ENCODE measurements at regions not wholly inside any gene's neighbourhood (a gene's known extent, or its start where the extent isn't known, plus 50 kb on each side); places are given as distances from the start of the nearest gene placed in this dataset.

DNA sequence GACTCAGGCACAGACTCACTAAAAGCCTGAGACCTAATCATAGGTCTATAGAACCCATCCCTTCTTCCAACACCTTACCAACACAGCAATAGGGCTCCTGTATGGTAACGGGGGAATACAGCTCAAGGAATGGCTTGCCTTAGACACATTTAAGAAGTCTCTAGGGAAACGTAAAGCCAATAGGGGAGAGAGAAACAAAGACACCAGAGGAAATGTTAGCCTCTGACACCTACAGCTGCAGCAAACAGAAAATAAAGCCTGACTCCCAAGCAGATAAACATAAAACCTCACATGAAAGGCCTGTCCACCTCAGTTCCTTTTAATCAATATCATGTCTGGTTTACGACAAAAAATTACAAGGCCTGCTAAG is 51.1 kb upstream of the NCOA1 start:
- intact Hi-C loops (cut with DNase I): no loop called here
- DNase-seq: no peak

GRCh38 chr2:24439280-24439970 is 51.6 kb upstream of the NCOA1 start:
- intact Hi-C loops (cut with DNase I): no loop called here
- no peak for DNase-seq

GRCh38 chr2:24438106-24438505 is 52.9 kb upstream of the NCOA1 start:
- DNase-seq: no peak
- intact Hi-C loops (cut with DNase I): no loop called here

GRCh38 chr2:24435391-24436316 is 55.4 kb upstream of the NCOA1 start:
- intact Hi-C loops (cut with DNase I): no loop called here
- DNase-seq: peak in 7 of 10 donors; percentile 38 to 88 (median 57)

- no peak for DNase-seq
- intact Hi-C loops (cut with DNase I): no loop called here
Measured at GRCh38 chr2:24434541-24434940, 56.5 kb upstream of the NCOA1 start.

DNA sequence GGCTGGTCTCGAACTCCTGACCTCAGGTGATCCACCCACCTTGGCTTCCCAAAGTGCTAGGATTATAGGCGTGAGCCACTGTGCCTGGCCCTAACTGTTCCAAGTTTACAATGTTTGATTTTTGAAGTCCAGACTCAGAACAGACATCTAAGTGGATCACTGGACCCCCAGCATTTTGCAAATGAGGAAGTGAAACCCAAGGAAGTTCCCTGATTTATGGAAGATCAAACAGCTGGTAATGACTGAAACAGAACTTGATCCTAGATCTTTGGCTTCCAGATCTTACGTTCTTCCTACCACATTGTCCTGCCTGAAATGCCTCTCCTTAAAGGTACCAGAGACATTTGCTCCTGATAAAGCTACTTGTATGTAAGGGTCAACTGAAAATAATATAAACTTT is 58.3 kb upstream of the NCOA1 start:
- no peak for DNase-seq
- intact Hi-C loops (cut with DNase I): no loop called here

- intact Hi-C loops (cut with DNase I): no loop called here
- no peak for DNase-seq
Measured at GRCh38 chr2:24432121-24432520, 58.9 kb upstream of the NCOA1 start.

GRCh38 chr2:24429197-24430074 is 61.6 kb upstream of the NCOA1 start:
- intact Hi-C loops (cut with DNase I): no loop called here

DNA sequence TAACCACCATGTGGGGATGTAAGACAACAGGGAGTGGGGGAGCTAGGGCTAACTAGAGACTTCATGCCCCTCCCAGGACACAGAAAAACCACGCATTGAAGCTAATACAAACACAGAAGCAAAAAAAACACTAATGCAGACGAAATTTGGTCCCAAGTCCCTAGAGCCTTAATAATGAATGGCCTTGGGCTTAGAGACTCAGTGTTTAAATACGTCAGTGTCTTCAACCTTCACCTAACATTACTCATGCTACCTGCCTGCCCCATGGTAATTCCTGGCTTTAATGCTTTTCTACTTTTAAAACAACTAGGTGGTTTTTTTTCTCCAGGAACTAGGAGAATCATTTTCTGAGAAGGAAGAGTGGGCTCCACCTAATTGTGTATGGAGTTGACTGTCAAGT is 64.1 kb upstream of the ITSN2 start:
- intact Hi-C loops (cut with DNase I): no loop called here
- DNase-seq: no peak

More at GRCh38 chr2:24429197-24430074, 61.6 kb upstream of the NCOA1 start:
- no peak for DNase-seq

DNA sequence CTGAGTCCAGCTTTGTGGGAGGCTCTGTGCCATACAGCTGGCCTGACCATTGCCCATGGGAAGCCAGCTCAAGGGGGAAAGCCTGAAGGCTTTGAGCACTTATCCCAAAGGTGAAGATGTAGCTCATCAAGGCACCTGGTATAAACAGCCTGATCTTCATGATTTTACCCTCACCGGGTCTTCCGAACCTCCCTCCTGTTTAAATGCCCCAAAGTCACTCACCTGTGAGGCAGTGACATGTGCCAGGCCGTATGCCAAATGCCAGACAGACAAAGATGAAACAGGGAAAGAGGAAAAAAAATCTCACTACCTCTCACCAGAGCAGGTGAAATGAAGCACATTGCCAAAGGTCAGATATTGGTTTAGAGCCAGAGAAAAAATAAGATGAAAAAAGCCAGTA is 62.8 kb upstream of the ITSN2 start:
- intact Hi-C loops (cut with DNase I): no loop called here

GRCh38 chr2:24421668-24422067 is 61.3 kb upstream of the ITSN2 start:
- intact Hi-C loops (cut with DNase I): no loop called here
- peak in 6 of 10 donors; percentile 42 to 90 (median 54) for DNase-seq

More for the DNA sequence above, 62.8 kb upstream of the ITSN2 start:
- no peak for DNase-seq

DNA sequence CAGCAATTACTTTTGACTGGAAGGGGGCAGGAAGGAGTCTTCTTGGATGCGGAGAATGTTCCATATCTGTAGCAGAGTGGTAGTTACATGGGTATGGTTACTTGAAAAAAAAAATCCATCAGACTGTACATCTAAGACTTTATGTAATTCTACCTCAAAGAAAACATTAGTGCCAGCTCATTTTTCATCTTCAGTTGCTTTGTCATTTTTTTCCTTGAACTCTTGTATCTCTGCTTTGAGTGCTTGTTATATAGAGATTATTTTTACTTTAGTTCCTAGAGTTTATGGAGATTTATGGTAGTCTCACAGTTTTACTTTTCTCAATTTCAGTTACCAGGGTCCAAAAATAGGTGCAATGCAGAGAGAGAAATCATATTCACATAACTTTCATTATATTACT is 60.0 kb upstream of the ITSN2 start:
- DNase-seq: no peak
- intact Hi-C loops (cut with DNase I): no loop called here

DNA sequence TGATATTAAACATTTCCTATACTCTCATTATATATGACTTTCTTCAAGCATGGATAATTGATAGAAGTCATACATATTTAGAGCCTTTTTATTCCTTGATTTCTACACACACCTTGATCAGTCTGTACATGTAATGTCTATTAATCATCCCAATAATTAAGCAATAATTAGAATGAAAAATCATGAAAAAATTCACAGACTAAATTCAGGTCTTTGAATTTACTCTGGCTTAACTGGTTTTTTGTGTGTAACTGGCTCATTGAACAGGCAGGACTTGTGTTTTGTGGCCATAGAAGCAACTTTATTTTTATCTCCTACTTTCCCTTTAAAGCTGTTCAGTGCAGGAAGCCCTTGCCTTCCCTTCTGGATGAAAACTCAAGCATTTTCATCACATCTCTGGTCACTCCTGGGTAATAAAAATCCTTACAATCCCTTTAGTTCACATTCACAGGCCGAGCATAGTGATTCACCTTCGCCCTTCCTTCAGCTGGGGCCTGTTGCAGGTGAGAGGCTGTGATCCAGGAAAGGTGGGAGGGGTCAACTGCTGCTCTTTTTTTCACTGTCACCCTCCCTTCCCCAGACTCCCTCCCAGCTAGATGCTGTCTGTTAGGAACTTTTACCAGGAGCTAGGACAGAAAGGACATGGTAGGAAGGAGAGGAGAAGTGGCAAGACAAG is 58.0 kb upstream of the ITSN2 start:
- DNase-seq: no peak
- intact Hi-C loops (cut with DNase I): no loop called here

- intact Hi-C loops (cut with DNase I): no loop called here
- DNase-seq: no peak
Measured at GRCh38 chr2:24412812-24413211, 52.5 kb upstream of the ITSN2 start.

GRCh38 chr2:24411488-24412151 is 51.3 kb upstream of the ITSN2 start:
- DNase-seq: no peak
- intact Hi-C loops (cut with DNase I): no loop called here

DNA sequence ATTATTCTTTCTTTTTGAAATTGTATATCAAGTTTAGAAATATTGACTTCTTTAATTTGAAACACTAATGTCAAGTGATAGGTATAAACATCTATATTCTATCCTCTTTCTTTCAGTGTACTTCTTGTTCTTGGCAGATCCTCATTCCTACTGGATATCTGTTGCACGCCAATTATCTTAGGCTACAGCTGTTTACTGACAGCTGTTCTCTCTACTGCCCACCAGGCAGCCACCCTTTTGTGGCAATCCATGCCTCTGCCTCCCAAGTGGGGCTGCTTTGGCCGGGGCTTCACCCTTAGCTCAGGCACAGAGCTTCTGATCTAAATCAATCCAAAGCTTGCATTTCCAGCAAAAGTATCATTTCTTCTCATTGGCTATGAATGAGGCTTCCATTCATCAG is 50.6 kb upstream of the ITSN2 start:
- intact Hi-C loops (cut with DNase I): loop anchor here (1.0 kb wide), 1 partner anchor 416 kb away; no protein-coding TSS in a partner anchor

DNA sequence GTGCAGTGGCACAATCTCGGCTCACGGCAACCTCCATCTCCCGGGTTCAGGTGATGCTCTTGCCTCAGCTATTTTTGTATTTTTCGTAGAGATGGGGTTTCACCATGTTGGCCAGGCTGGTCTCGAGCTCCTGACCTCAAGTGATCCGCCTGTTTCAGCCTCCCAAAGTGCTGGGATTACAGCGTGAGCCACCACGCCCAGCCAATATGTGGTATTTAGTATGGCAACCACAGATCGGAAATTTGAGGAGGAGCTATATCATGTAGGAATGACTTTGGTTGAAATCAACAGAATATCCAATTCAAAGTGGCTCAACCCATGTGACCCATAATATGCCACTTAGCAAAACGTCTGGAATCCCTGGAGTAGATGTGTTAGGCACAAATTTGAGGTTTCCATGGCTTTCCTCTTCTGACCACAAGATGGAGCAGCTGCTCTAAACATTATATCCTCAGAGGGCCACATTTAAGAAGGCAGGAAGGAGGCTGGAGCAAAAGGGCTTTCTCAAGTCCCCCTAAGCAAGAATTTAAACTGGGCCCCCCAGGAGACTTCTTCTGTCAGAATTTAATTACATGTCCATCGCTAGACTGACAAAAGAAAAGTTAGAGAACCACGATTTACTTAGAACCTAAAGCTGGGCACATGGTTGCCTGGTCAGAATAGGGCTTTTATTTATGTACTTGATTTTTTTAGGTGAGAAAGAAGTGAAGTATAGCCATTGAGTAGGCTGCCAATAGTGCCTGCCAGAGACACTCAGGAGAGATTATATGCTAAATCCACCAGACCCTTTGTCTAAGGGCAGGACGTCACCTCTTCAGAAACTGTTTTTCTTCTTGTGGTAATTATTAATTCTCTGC is 49.6 kb upstream of the ITSN2 start:
- intact Hi-C loops (cut with DNase I): loop anchor here (1.0 kb wide), 1 partner anchor 417 kb away; no protein-coding TSS in a partner anchor
- peak in 2 of 10 donors; percentile 26 to 39 for DNase-seq

More for the DNA sequence above, 50.6 kb upstream of the ITSN2 start:
- DNase-seq: no peak

Data from posterior cingulate gyrus (tissue), 11 donors.